ENCODE measurements at regions not wholly inside any gene's neighbourhood (a gene's known extent, or its start where the extent isn't known, plus 50 kb on each side); places are given as distances from the start of the nearest gene placed in this dataset.

DNA sequence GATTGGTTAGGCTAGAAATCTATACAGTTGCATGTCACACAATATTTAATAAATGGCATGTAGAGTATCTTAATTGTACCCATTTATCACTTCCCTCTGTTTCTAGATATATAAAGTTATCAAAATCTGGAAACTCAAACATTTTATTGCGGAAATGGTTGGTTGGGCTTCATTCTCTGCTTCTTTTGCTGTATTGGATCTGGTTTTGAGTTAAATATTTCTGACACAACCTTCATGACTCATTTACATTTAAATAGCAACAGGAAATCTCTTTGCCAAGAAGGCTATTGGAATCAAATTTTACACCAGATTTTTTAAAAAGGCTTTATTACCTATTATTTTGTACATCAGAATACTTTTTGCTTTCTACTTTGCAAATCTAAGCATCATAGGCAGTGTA is 153.8 kb downstream of the EBLN2 start:
- Histone ChIP-seq H3K9me3 (no peaks in the 10 kb centered on the region), H3K27me3 (replicated peaks in 1 of 7) (no peaks in the 10 kb centered on the region), H3K4me1 (no peaks in the 10 kb centered on the region), H3K36me3 (no peaks in the 10 kb centered on the region), H3K27ac (no peak overlapping the region), H3K4me3 (no peak overlapping the region)
- intact Hi-C loops (cut with DNase I; ENCODE audit: low total_unique reads), result no loop called here
- TF ChIP-seq CTCF (IDR thresholded peaks at IDR 0.05 in 8 of 11, conservative IDR thresholded peaks at IDR 0.05 in 3 of 11) (no peak), POLR2AphosphoS5 (IDR thresholded peaks at IDR 0.05) (no peak), POLR2A (IDR thresholded peaks at IDR 0.05) (no peak)
- WGBS, 5 donors, result 80 to 98% (median 95%) methylated on average over 1 of the region's 1 CpG
- DNase-seq, result no peak

GRCh38 chr3:73215901-73216300 is 154.4 kb downstream of the EBLN2 start:
- DNase-seq, result no peak
- Histone ChIP-seq H3K36me3 (no peaks in the 10 kb centered on the region), H3K4me1 (no peaks in the 10 kb centered on the region), H3K27me3 (replicated peaks in 1 of 7) (no peaks in the 10 kb centered on the region), H3K27ac (no peak overlapping the region), H3K4me3 (no peak overlapping the region), H3K9me3 (no peaks in the 10 kb centered on the region)
- intact Hi-C loops (cut with DNase I; ENCODE audit: low total_unique reads), result no loop called here
- TF ChIP-seq CTCF (IDR thresholded peaks at IDR 0.05 in 8 of 11, conservative IDR thresholded peaks at IDR 0.05 in 3 of 11), result no peak
- TF ChIP-seq POLR2A (IDR thresholded peaks at IDR 0.05), result no peak
- no peak for TF ChIP-seq POLR2AphosphoS5 (IDR thresholded peaks at IDR 0.05)
- 89 to 93% (median 91%) methylated on average over 4 of the region's 4 CpGs for WGBS, 5 donors

DNA sequence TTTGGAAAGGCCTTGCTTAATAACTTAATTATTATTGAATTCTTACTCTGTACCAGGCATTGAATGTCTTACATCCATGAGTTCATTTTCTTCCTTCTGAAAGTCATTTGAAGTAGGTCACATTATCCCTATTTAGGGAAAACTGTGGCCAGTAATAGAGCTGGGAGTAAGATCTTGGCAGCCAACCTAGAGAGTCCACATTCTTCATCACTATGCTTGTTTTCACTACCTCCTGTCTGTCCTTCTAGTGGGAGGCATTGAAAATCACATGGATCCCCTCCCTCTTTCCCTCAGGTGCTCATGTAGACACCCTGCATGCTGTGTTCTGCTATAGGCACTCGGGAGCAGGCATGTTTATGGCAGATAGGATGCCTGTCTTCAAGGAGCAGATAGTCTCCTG is 154.9 kb downstream of the EBLN2 start:
- H3K4me3 ChIP-seq, result no peak overlapping the region
- no peak for DNase-seq
- no peaks in the 10 kb centered on the region for H3K9me3 ChIP-seq
- H3K27me3 ChIP-seq (replicated peaks in 1 of 7), result no peaks in the 10 kb centered on the region
- WGBS, 5 donors, result 65 to 83% (median 76%) methylated on average over 1 of the region's 1 CpG
- H3K4me1 ChIP-seq, result no peaks in the 10 kb centered on the region
- TF ChIP-seq POLR2A (IDR thresholded peaks at IDR 0.05) (no peak), POLR2AphosphoS5 (IDR thresholded peaks at IDR 0.05) (no peak), CTCF (IDR thresholded peaks at IDR 0.05 in 8 of 11, conservative IDR thresholded peaks at IDR 0.05 in 3 of 11) (no peak)
- H3K27ac ChIP-seq, result no peak overlapping the region
- intact Hi-C loops (cut with DNase I; ENCODE audit: low total_unique reads), result no loop called here
- no peaks in the 10 kb centered on the region for H3K36me3 ChIP-seq

DNA sequence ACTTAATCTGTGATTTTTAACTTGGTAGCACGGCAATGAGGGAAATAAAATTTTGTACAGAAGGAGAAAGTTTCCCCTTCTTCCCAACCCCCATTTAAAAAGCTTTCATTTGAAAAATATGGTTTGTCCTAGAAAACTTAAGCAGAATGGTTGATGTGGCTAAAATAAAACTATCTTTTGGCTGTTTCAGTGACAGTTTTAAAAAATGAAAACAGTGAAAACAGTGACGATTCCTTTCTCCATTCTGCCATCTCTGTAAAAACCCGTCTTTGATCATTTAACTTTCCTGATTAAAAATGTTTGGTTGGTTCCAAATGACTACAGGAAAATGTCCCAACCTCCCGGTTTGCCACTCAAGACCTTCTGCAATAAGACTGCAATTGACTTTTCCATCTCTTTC is 160.7 kb downstream of the EBLN2 start:
- H3K27ac ChIP-seq, result no peak overlapping the region
- 77 to 89% (median 81%) methylated on average over 4 of the region's 4 CpGs for WGBS, 5 donors
- H3K4me1 ChIP-seq, result no peaks in the 10 kb centered on the region
- TF ChIP-seq POLR2AphosphoS5 (IDR thresholded peaks at IDR 0.05) (no peak), CTCF (IDR thresholded peaks at IDR 0.05 in 8 of 11, conservative IDR thresholded peaks at IDR 0.05 in 3 of 11) (no peak), POLR2A (IDR thresholded peaks at IDR 0.05) (no peak)
- H3K4me3 ChIP-seq, result no peak overlapping the region
- no peaks in the 10 kb centered on the region for H3K27me3 ChIP-seq (replicated peaks in 1 of 7)
- H3K9me3 ChIP-seq, result no peaks in the 10 kb centered on the region
- no peak for DNase-seq
- H3K36me3 ChIP-seq, result no peaks in the 10 kb centered on the region
- intact Hi-C loops (cut with DNase I; ENCODE audit: low total_unique reads), result no loop called here
